Thymus (tissue), 11 donors: ENCODE measurements at regions not wholly inside any gene's neighbourhood (a gene's known extent, or its start where the extent isn't known, plus 50 kb on each side); places are given as distances from the start of the nearest gene placed in this dataset.

Experiments used
- DNase-seq, 9 donors: peaks; one replicate each; pipeline ENCODE4 v3.0.0-alpha.2; 2013; ENCODE audit warnings: low spot score in 9 of 9, low read depth in 6 of 9, missing footprints in 1 of 9
- H3K27ac ChIP-seq, 2 donors: one replicate each; pipeline ENCODE4 v1.5.1; 2013; ENCODE audit warnings: control low read depth in 1 of 2, low read depth in 1 of 2, low read length in 1 of 2, mild to moderate bottlenecking in 1 of 2, moderate library complexity in 1 of 2
- H3K27me3 ChIP-seq, 2 donors: one replicate each; pipeline ENCODE4 v1.5.1; 2013; ENCODE audit warnings: low read length in 1 of 2; ENCODE audit not compliant: control insufficient read depth in 2 of 2, insufficient read depth in 1 of 2
- H3K36me3 ChIP-seq, 2 donors: one replicate each; pipeline ENCODE4 v1.5.1; 2013; ENCODE audit warnings: low read length in 1 of 2, mild to moderate bottlenecking in 1 of 2, moderate library complexity in 1 of 2; ENCODE audit not compliant: control insufficient read depth in 2 of 2, insufficient read depth in 2 of 2
- H3K4me1 ChIP-seq, 2 donors: one replicate each; pipeline ENCODE4 v1.5.1; 2013; ENCODE audit warnings: low read length in 2 of 2; ENCODE audit not compliant: control insufficient read depth in 2 of 2, insufficient read depth in 2 of 2
- H3K4me3 ChIP-seq, 2 donors: one replicate each; pipeline ENCODE4 v1.5.1; 2013; ENCODE audit warnings: low read length in 2 of 2, control low read depth in 1 of 2, mild to moderate bottlenecking in 1 of 2
- H3K9me3 ChIP-seq, 2 donors: one replicate each; pipeline ENCODE4 v1.5.1; 2013; ENCODE audit warnings: low read length in 1 of 2, mild to moderate bottlenecking in 1 of 2; ENCODE audit not compliant: control insufficient read depth in 2 of 2, insufficient read depth in 1 of 2
- whole genome bisulfite sequencing: extraction: QIAGEN DNeasy Blood & Tissue Kit; methylation state at CpG from one replicate; pipeline ENCODE4 v1.1.7; 2013; 5-methylcytosine and 5-hydroxymethylcytosine counted together
- donor health status: healthy.

- WGBS, result 97% methylated on average over 1 of the region's 1 CpG
- Histone ChIP-seq H3K4me1 (no peaks in the 10 kb centered on the region), H3K4me3 (no peak overlapping the region), H3K27me3 (no peaks in the 10 kb centered on the region), H3K9me3 (no peaks in the 10 kb centered on the region), H3K36me3 (no peaks in the 10 kb centered on the region), H3K27ac (no peak overlapping the region)
- DNase-seq, result no peak
Measured at GRCh38 chr5:115419846-115420585, 123.6 kb upstream of the CCDC112 start.

DNA sequence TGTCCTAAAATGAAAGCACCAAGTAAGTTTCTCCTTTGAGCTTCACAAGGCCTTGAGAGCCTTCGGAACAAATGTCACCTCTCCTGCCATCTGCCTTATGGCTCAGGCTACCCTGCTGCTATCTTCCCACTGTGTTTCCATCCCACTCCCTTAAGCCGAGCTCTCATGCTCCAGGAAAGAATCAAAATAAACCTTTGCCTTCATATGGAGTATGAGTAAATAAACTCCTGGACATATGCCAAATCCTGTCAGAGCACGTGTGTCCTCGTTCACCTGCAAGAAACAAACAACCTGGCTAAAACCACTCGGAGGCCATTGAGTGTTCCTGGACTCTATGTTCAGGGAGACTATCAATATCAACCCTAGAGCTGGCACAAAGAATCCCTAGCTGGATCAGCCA is 122.3 kb upstream of the CCDC112 start:
- Histone ChIP-seq H3K4me1 (no peaks in the 10 kb centered on the region), H3K27ac (no peak overlapping the region), H3K9me3 (no peaks in the 10 kb centered on the region), H3K36me3 (no peaks in the 10 kb centered on the region), H3K4me3 (no peak overlapping the region), H3K27me3 (no peaks in the 10 kb centered on the region)
- WGBS, result 87% methylated on average over 5 of the region's 5 CpGs
- no peak for DNase-seq

DNA sequence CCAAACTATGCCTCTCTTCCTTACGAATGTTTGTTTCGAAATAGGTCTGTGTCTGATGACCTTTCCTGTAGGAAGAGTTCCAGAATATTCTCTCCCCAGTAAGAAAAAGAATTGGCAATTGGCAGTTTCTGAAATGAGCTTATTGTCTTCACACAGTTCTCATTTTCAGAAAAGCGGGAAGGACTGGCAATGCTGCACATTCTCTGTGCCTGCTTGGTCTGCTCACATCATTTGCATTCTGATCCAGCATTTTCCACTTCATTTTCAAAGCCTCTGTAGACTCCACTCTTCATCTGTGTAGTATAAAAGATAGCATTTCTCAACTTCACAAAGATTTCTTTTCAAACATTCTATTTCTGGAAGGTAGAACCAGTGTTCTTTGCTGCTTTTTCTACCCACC is 120.6 kb upstream of the CCDC112 start:
- H3K36me3 ChIP-seq, result no peaks in the 10 kb centered on the region
- no peaks in the 10 kb centered on the region for H3K4me1 ChIP-seq
- no peak overlapping the region for H3K27ac ChIP-seq
- no peaks in the 10 kb centered on the region for H3K27me3 ChIP-seq
- no peak for DNase-seq
- no peak overlapping the region for H3K4me3 ChIP-seq
- no peaks in the 10 kb centered on the region for H3K9me3 ChIP-seq
- 95% methylated on average over 3 of the region's 3 CpGs for WGBS

- 89% methylated on average over 1 of the region's 1 CpG for WGBS
- no peak overlapping the region for H3K4me3 ChIP-seq
- no peaks in the 10 kb centered on the region for H3K9me3 ChIP-seq
- no peaks in the 10 kb centered on the region for H3K27me3 ChIP-seq
- H3K4me1 ChIP-seq, result no peaks in the 10 kb centered on the region
- H3K36me3 ChIP-seq, result no peaks in the 10 kb centered on the region
- DNase-seq, result no peak
- H3K27ac ChIP-seq, result no peak overlapping the region
Measured at GRCh38 chr5:115415143-115415491, 118.7 kb upstream of the CCDC112 start.

GRCh38 chr5:115414406-115415142 is 118.1 kb upstream of the CCDC112 start:
- DNase-seq, result no peak
- Histone ChIP-seq H3K4me3 (no peak overlapping the region), H3K4me1 (no peaks in the 10 kb centered on the region), H3K36me3 (no peaks in the 10 kb centered on the region), H3K9me3 (no peaks in the 10 kb centered on the region), H3K27me3 (no peaks in the 10 kb centered on the region), H3K27ac (no peak overlapping the region)
- WGBS, result 92% methylated on average over 5 of the region's 5 CpGs

DNA sequence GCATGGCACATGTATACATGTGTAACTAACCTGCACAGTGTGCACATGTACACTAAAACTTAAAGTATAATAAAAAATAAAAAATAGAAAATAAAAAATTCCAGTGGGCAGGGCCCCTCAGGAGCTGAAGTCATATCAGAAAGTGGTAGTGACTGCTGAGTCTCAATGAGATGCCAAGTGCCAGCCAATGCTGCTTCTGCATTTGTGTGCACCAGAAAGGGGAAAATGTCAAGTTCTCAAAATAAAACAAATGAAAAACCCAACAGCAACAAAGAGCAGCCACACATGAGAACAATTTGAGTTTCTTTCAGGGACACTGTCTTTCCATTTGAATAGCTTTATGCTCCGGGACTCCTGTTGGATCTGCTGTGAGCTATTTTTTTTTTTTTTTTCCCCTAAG is 117.2 kb upstream of the CCDC112 start:
- no peak overlapping the region for H3K27ac ChIP-seq
- H3K9me3 ChIP-seq, result no peaks in the 10 kb centered on the region
- H3K36me3 ChIP-seq, result no peaks in the 10 kb centered on the region
- no peak overlapping the region for H3K4me3 ChIP-seq
- H3K27me3 ChIP-seq, result no peaks in the 10 kb centered on the region
- no peak for DNase-seq
- no peaks in the 10 kb centered on the region for H3K4me1 ChIP-seq
- 90% methylated on average over 1 of the region's 1 CpG for WGBS

- no peak overlapping the region for H3K27ac ChIP-seq
- 93% methylated on average over 2 of the region's 2 CpGs for whole genome bisulfite sequencing
Measured at GRCh38 chr5:115409094-115409493, 112.6 kb upstream of the CCDC112 start.

GRCh38 chr5:115402822-115403577 is 106.5 kb upstream of the CCDC112 start:
- Histone ChIP-seq H3K4me1 (no peaks in the 10 kb centered on the region), H3K36me3 (no peaks in the 10 kb centered on the region), H3K27me3 (no peaks in the 10 kb centered on the region), H3K9me3 (no peaks in the 10 kb centered on the region), H3K4me3 (no peak overlapping the region), H3K27ac (no peak overlapping the region)
- DNase-seq, result no peak
- WGBS, result 97% methylated on average over 1 of the region's 1 CpG

More at GRCh38 chr5:115409094-115409493, 112.6 kb upstream of the CCDC112 start:
- H3K27me3 ChIP-seq, result no peaks in the 10 kb centered on the region
- no peak for DNase-seq
- no peaks in the 10 kb centered on the region for H3K9me3 ChIP-seq
- H3K4me1 ChIP-seq, result no peaks in the 10 kb centered on the region
- H3K36me3 ChIP-seq, result no peaks in the 10 kb centered on the region
- H3K4me3 ChIP-seq, result no peak overlapping the region

GRCh38 chr5:115402092-115402491 is 105.6 kb upstream of the CCDC112 start:
- 67% methylated on average over 4 of the region's 4 CpGs for WGBS
- DNase-seq, result no peak

More at GRCh38 chr5:115402092-115402491, 105.6 kb upstream of the CCDC112 start:
- no peak overlapping the region for H3K27ac ChIP-seq
- no peaks in the 10 kb centered on the region for H3K9me3 ChIP-seq
- H3K4me1 ChIP-seq, result no peaks in the 10 kb centered on the region
- no peak overlapping the region for H3K4me3 ChIP-seq
- H3K27me3 ChIP-seq, result no peaks in the 10 kb centered on the region
- H3K36me3 ChIP-seq, result no peaks in the 10 kb centered on the region
